HAP-1 (cell line): ENCODE measurements at regions not wholly inside any gene's neighbourhood (a gene's known extent, or its start where the extent isn't known, plus 50 kb on each side); places are given as distances from the start of the nearest gene placed in this dataset.

Experiments
- DNase-seq, 2 experiments: peaks; one replicate each; pipeline ENCODE4 v3.0.0-alpha.2; 2016 to 2020; ENCODE audit warnings: low spot score in 2 of 2
- H3K27me3 ChIP-seq: fragments of 250-450 bp; sonication (Bioruptor Pico); 2 replicates; pipeline ENCODE4 v1.5.1; 2020; ENCODE audit warnings: low read depth, mild to moderate bottlenecking, moderate library complexity
- H3K36me3 ChIP-seq: fragments of 250-450 bp; sonication (Bioruptor Pico); replicated peaks from 2 replicates; pipeline ENCODE4 v1.5.1; 2020; ENCODE audit warnings: mild to moderate bottlenecking
- H3K4me1 ChIP-seq: fragments of 250-450 bp; sonication (Bioruptor Pico); 2 replicates; pipeline ENCODE4 v1.5.1; 2020; ENCODE audit warnings: mild to moderate bottlenecking
- H3K4me3 ChIP-seq: fragments of 250-450 bp; sonication (Bioruptor Pico); 2 replicates; pipeline ENCODE4 v1.5.1; 2020; ENCODE audit warnings: mild to moderate bottlenecking, moderate library complexity
- H3K9me3 ChIP-seq: fragments of 250-450 bp; sonication (Bioruptor Pico); 2 replicates; pipeline ENCODE4 v1.5.1; 2020; ENCODE audit warnings: mild to moderate bottlenecking, moderate library complexity
- in situ Hi-C: fragments of 300-500 bp; cut with MboI; formaldehyde crosslinking; loops from 3 replicates; pipeline ENCODE4 v1.14.3; 2020; ENCODE audit warnings: low sequenced_read_pairs, inconsistent platforms, mixed read lengths

- Histone ChIP-seq H3K36me3 (no peaks in the 10 kb centered on the region), H3K4me3 (no peak overlapping the region), H3K4me1 (no peaks in the 10 kb centered on the region), H3K27me3 (no peaks in the 10 kb centered on the region), H3K9me3 (no peaks in the 10 kb centered on the region)
- DNase-seq: peak in 1 of 2 experiments; percentile 27
- in situ Hi-C loops: no loop called here
Measured at GRCh38 chr5:121189342-121190305, 662.1 kb upstream of the FTMT start.

DNA sequence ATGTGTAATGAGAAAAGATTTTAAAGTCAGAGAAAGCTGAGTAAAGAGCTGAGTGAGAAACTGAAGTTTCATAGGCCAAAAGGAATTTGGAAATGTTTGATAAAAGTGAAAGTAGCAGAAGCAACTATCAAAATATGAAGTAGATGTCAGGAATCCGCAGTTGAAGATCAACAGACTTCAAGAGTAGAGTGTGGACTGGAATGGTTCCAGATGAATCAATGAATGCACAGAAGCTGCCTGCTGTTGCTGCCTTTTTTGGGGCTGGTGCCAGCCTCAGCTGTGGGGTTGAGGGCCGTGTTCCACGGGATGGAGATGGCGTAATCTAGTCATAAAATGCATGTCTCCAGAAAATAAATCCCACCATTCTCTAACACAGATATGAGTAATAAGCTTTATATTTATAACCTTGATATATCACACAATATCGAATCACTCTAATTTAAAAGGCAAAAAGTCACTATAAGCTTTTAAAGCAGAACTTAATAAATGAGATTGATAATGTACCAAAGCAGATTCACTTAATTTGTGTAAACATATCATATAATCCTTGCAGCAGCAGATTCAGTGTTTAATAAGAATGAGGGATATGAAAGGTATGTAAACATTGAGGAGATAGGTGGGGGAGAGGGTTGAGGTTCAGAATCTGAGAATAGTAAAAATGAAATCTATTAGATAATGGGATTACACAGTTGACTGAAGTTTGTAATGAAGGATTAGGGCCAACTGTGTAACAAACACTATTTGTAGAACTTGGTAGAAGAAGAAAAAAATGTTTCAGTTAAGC lies 652.3 kb upstream of the FTMT start:
- Histone ChIP-seq H3K4me3 (no peak overlapping the region), H3K9me3 (no peaks in the 10 kb centered on the region), H3K27me3 (no peaks in the 10 kb centered on the region), H3K36me3 (no peaks in the 10 kb centered on the region), H3K4me1 (no peaks in the 10 kb centered on the region)
- in situ Hi-C loops: no loop called here
- DNase-seq: no peak

GRCh38 chr5:121218086-121218485 lies 633.6 kb upstream of the FTMT start:
- Histone ChIP-seq H3K36me3 (no peaks in the 10 kb centered on the region), H3K4me3 (no peak overlapping the region), H3K27me3 (no peaks in the 10 kb centered on the region), H3K9me3 (no peaks in the 10 kb centered on the region), H3K4me1 (no peaks in the 10 kb centered on the region)
- in situ Hi-C loops: no loop called here
- no peak for DNase-seq

DNA sequence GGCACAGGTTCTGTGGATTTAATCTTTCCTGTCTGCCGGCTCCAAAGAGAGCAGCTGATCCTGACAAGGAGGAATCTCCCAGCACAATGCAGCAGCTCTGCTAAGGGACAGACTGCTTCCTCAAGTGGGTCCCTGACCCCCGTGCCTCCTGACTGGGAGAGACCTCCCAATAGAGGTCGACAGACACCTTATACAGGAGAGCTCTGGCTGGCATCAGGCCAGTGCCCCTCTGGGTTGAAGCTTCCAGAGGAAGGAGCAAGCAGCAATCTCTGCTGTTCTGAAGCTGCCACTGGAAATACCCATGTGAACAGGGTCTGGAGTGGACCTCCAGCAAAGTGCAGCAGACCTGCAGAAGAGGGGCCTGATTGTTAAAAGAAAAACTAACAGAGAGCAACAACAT lies 630.2 kb upstream of the FTMT start:
- H3K9me3 ChIP-seq: no peaks in the 10 kb centered on the region
- no peaks in the 10 kb centered on the region for H3K4me1 ChIP-seq
- no peak overlapping the region for H3K4me3 ChIP-seq
- DNase-seq: no peak
- H3K36me3 ChIP-seq: no peaks in the 10 kb centered on the region
- no peaks in the 10 kb centered on the region for H3K27me3 ChIP-seq
- in situ Hi-C loops: no loop called here

- H3K4me3 ChIP-seq: no peak overlapping the region
- no peaks in the 10 kb centered on the region for H3K27me3 ChIP-seq
- no peak for DNase-seq
- no peaks in the 10 kb centered on the region; the same call in 1 of the 2 replicates for H3K9me3 ChIP-seq
- H3K36me3 ChIP-seq: no peaks in the 10 kb centered on the region
- H3K4me1 ChIP-seq: no peaks in the 10 kb centered on the region
- in situ Hi-C loops: no loop called here
Measured at GRCh38 chr5:121226765-121227164, 624.9 kb upstream of the FTMT start.

DNA sequence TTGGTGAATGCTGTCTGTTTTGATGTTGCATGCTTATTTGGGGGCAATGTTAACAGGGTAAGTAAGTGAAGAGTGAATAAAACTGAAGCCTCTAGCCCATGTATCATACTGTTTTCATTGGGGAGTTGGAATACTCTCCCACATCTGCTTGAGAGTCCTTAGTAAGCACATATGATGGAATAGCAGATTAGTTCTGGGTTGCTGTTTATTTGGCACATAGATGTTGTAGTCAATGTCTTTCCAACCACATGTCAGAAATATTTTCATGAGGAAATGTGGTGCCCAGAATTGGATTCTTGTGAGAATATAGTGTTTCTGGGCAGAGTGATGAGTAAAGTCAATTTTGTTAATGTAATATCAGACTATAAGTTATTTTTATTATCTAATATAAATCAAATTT lies 611.7 kb upstream of the FTMT start:
- H3K27me3 ChIP-seq: no peaks in the 10 kb centered on the region
- in situ Hi-C loops: no loop called here
- no peaks in the 10 kb centered on the region for H3K36me3 ChIP-seq
- no peaks in the 10 kb centered on the region for H3K9me3 ChIP-seq
- no peak overlapping the region for H3K4me3 ChIP-seq
- no peak for DNase-seq
- no peaks in the 10 kb centered on the region for H3K4me1 ChIP-seq

DNA sequence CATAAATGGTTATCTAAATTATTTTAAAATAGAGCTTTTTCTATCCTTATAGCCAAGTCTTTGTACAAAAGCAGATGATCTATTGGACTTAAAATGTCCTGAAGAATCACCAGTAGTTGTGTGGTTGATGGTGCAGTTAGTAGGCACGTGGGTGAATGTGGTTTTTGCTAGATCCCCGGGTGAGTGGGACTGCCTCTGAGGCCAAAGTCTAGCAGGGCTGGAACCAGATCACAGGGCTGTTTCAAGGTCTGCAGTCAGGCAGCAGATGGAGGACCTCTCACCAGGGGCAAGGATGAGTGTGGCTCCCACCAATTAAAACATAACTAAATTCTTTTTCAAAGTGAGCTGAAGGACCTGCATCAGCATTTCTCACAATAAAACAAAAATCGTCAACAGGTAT lies 604.7 kb upstream of the FTMT start:
- no peaks in the 10 kb centered on the region for H3K9me3 ChIP-seq
- H3K4me1 ChIP-seq: no peaks in the 10 kb centered on the region
- no peaks in the 10 kb centered on the region for H3K27me3 ChIP-seq
- no peak for DNase-seq
- H3K4me3 ChIP-seq: no peak overlapping the region
- H3K36me3 ChIP-seq: no peaks in the 10 kb centered on the region
- in situ Hi-C loops: no loop called here

GRCh38 chr5:121251954-121252353 lies 599.7 kb upstream of the FTMT start:
- H3K36me3 ChIP-seq: no peaks in the 10 kb centered on the region
- in situ Hi-C loops: no loop called here
- no peak overlapping the region for H3K4me3 ChIP-seq
- no peaks in the 10 kb centered on the region for H3K9me3 ChIP-seq
- no peaks in the 10 kb centered on the region for H3K4me1 ChIP-seq
- no peak for DNase-seq
- no peaks in the 10 kb centered on the region for H3K27me3 ChIP-seq

- H3K9me3 ChIP-seq: no peaks in the 10 kb centered on the region
- peaks cover 5% of the 10 kb centered on the region; the same call in 1 of the 2 replicates for H3K4me1 ChIP-seq
- no peaks in the 10 kb centered on the region for H3K27me3 ChIP-seq
- H3K4me3 ChIP-seq: no peak overlapping the region
- H3K36me3 ChIP-seq: no peaks in the 10 kb centered on the region
- in situ Hi-C loops: no loop called here
- no peak for DNase-seq
Measured at GRCh38 chr5:121257621-121258020, 594.1 kb upstream of the FTMT start.

- Histone ChIP-seq H3K9me3 (no peaks in the 10 kb centered on the region), H3K4me3 (no peak overlapping the region), H3K27me3 (no peaks in the 10 kb centered on the region), H3K36me3 (no peaks in the 10 kb centered on the region), H3K4me1 (peaks cover 5% of the 10 kb centered on the region; the same call in 1 of the 2 replicates)
- in situ Hi-C loops: no loop called here
- no peak for DNase-seq
Measured at GRCh38 chr5:121263456-121263855, 588.2 kb upstream of the FTMT start.

DNA sequence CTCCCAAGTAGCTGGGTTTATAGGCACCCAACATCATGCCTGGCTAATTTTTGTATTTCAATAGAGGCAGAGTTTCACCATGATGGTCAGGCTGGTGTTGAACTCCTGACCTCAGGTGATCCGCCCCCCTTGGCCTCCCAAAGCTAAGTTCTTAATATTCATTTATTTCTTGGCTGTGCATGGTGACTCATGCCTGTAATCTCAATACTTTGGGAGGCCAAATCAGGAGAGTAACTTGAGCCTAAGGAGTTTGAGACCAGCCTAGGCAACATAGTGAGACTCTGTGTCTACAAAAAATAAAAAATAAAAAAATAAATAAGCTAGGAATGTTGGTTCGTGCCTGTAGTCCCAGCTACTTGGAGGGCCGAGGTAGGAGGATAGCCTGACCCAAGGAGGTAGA lies 587.1 kb upstream of the FTMT start:
- H3K9me3 ChIP-seq: no peaks in the 10 kb centered on the region
- H3K36me3 ChIP-seq: no peaks in the 10 kb centered on the region
- no peak overlapping the region for H3K4me3 ChIP-seq
- H3K4me1 ChIP-seq: peaks cover 5% of the 10 kb centered on the region; the same call in 1 of the 2 replicates
- H3K27me3 ChIP-seq: no peaks in the 10 kb centered on the region
- DNase-seq: no peak
- in situ Hi-C loops: no loop called here

- Histone ChIP-seq H3K36me3 (no peaks in the 10 kb centered on the region), H3K27me3 (no peaks in the 10 kb centered on the region), H3K9me3 (0 out of 2 replicates have a peak, but pooled peaks cover 3% of the 10 kb centered on the region), H3K4me1 (no peaks in the 10 kb centered on the region), H3K4me3 (no peak overlapping the region)
- DNase-seq: no peak
- in situ Hi-C loops: no loop called here
Measured at GRCh38 chr5:121271546-121271945, 580.1 kb upstream of the FTMT start.

GRCh38 chr5:121273833-121274433 lies 577.7 kb upstream of the FTMT start:
- in situ Hi-C loops: no loop called here
- DNase-seq: no peak
- H3K4me1 ChIP-seq: no peaks in the 10 kb centered on the region
- H3K27me3 ChIP-seq: no peaks in the 10 kb centered on the region
- H3K36me3 ChIP-seq: no peaks in the 10 kb centered on the region
- no peak overlapping the region for H3K4me3 ChIP-seq
- 0 out of 2 replicates have a peak, but pooled peaks cover 3% of the 10 kb centered on the region for H3K9me3 ChIP-seq

DNA sequence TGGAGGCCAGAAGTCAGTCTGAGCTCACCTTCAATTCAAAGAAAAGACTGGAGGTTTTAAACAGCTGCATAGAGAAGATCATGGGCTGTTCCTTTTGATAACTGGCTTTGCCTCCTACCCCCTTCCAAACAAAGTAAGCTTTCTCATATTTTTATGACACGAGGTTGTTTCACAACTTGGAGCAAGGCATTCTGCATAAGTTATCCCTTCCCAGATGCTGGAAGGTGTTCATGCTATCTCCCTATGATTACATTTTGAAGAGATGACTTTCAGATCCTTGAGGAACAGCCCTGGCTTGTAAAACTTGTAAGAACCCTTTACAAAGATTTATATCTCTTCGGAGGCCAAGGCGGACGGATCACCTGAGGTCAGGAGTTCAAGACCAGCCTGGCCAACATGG lies 571.9 kb upstream of the FTMT start:
- Histone ChIP-seq H3K4me3 (no peak overlapping the region), H3K27me3 (no peaks in the 10 kb centered on the region), H3K9me3 (0 out of 2 replicates have a peak, but pooled peaks cover 3% of the 10 kb centered on the region), H3K4me1 (peaks cover 6% of the 10 kb centered on the region), H3K36me3 (no peaks in the 10 kb centered on the region)
- no peak for DNase-seq
- in situ Hi-C loops: no loop called here
